EH (cell line): ENCODE measurements at regions not wholly inside any gene's neighbourhood (a gene's known extent, or its start where the extent isn't known, plus 50 kb on each side); places are given as distances from the start of the nearest gene placed in this dataset.
"Not testable (repeated sequence)": the region's sequence is repeated elsewhere in the genome, so short reads cannot be mapped to it uniquely, and the experiment has no call there.

Experiments
- DNase-seq: peaks from one replicate; pipeline ENCODE4 v3.0.0-alpha.2; 2015; ENCODE audit warnings: low read depth

GRCh38 chr3:70737666-70738290, 425.3 kb upstream of the MDFIC2 start:
- no peak for DNase-seq

GRCh38 chr3:70736009-70736408, 423.6 kb upstream of the MDFIC2 start:
- DNase-seq: peak; percentile 33

GRCh38 chr3:70734756-70735155, 422.3 kb upstream of the MDFIC2 start:
- no peak for DNase-seq

- no peak for DNase-seq
Observed at GRCh38 chr3:70731046-70731445, 418.6 kb upstream of the MDFIC2 start.

GRCh38 chr3:70729845-70730244, 417.4 kb upstream of the MDFIC2 start:
- DNase-seq: peak; percentile 64

GRCh38 chr3:70728311-70728710, 415.9 kb upstream of the MDFIC2 start:
- peak; percentile 67 for DNase-seq

GRCh38 chr3:70726961-70727360, 414.5 kb upstream of the MDFIC2 start:
- DNase-seq: peak; percentile 72

GRCh38 chr3:70726096-70726938, 413.9 kb upstream of the MDFIC2 start:
- DNase-seq: peak; percentile 30

GRCh38 chr3:70722018-70722417, 409.6 kb upstream of the MDFIC2 start:
- no peak for DNase-seq

- peak; percentile 61 for DNase-seq
Observed at GRCh38 chr3:70716832-70717231, 404.4 kb upstream of the MDFIC2 start.

GRCh38 chr3:70712449-70713082, 400.1 kb upstream of the MDFIC2 start:
- DNase-seq: no peak

- no peak for DNase-seq
Observed at GRCh38 chr3:70703305-70704102, 391.1 kb upstream of the MDFIC2 start.

GRCh38 chr3:70702132-70702531, 389.7 kb upstream of the MDFIC2 start:
- no peak for DNase-seq

- DNase-seq: no peak
Observed at GRCh38 chr3:70684701-70685100, 372.3 kb upstream of the MDFIC2 start.

GRCh38 chr3:70675810-70676209, 363.4 kb upstream of the MDFIC2 start:
- DNase-seq: not testable (repeated sequence)

GRCh38 chr3:70658513-70659310, 346.3 kb upstream of the MDFIC2 start:
- DNase-seq: no peak

- DNase-seq: no peak
Observed at GRCh38 chr3:70657454-70657853, 345.0 kb upstream of the MDFIC2 start.

- no peak for DNase-seq
Observed at GRCh38 chr3:70647823-70648222, 335.4 kb upstream of the MDFIC2 start.

GRCh38 chr3:70647094-70647493, 334.7 kb upstream of the MDFIC2 start:
- DNase-seq: no peak

- DNase-seq: no peak
Observed at GRCh38 chr3:70646635-70647034, 334.2 kb upstream of the MDFIC2 start.

- DNase-seq: no peak
Observed at GRCh38 chr3:70640481-70640880, 328.0 kb upstream of the MDFIC2 start.
